ENCODE measurements at regions not wholly inside any gene's neighbourhood (a gene's known extent, or its start where the extent isn't known, plus 50 kb on each side); places are given as distances from the start of the nearest gene placed in this dataset.

DNA sequence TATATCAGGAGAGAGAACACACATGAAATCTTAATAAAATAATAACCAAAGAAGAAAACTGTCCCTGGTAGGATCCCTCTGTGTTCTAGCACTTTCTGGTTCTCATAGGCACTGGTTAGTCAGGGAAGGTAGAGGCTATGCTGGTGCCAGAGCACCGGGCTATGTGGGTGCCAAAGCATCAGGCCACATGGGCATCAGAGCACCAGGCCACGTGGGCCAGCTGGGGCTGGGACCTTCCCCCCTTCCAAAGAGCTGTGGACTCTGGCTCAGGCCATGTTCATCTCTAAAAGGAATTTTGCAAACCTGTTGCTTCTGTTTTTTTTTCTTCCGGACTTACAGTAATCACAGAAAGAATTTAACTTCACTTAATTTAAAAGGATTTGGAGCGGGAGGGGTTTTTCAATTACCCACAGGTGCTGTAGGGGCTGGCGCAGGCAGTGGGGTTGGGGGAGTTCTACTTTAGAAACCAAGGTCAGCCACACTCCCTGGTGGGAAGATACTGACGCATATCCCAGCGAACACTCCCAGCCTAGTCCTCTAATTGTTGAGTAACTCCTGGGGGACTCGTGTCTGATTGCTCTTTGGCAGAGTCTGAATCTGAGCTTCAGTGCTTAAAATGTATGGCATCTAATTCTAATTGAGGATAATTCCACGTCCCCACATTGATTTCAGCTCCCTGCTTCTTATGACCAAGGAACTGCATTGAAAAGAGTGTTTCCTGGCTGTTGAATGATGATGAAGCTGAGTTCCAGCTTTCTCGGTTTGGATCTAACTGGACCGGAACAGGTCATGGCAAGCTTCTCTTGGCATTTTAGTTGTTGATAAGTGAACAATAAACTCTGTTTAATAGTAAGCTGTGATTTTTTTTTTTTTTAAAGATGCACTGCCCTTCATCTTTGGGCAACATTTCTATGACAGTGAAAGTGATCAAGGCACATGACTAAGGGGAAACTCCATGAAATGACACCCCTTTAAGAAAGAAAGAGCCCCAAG, 110.7 kb upstream of the FZD8 start:
- TF ChIP-seq, protein P1, sequence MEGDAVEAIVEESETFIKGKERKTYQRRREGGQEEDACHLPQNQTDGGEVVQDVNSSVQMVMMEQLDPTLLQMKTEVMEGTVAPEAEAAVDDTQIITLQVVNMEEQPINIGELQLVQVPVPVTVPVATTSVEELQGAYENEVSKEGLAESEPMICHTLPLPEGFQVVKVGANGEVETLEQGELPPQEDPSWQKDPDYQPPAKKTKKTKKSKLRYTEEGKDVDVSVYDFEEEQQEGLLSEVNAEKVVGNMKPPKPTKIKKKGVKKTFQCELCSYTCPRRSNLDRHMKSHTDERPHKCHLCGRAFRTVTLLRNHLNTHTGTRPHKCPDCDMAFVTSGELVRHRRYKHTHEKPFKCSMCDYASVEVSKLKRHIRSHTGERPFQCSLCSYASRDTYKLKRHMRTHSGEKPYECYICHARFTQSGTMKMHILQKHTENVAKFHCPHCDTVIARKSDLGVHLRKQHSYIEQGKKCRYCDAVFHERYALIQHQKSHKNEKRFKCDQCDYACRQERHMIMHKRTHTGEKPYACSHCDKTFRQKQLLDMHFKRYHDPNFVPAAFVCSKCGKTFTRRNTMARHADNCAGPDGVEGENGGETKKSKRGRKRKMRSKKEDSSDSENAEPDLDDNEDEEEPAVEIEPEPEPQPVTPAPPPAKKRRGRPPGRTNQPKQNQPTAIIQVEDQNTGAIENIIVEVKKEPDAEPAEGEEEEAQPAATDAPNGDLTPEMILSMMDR (conservative IDR thresholded peaks at IDR 0.05; ENCODE audit: low read length), result no peak
- no peak for TF ChIP-seq EZH2phosphoT487 (IDR thresholded peaks at IDR 0.05; ENCODE audit: borderline replicate concordance)
- no peaks in the 10 kb centered on the region for H3K79me2 ChIP-seq (ENCODE audit: insufficient read depth, low read length)
- H3K9me3 ChIP-seq (ENCODE audit: insufficient read depth, low read depth, low read length), result no peaks in the 10 kb centered on the region
- H3K9ac ChIP-seq (ENCODE audit: low read depth, low read length, poor library complexity, severe bottlenecking), result no peak overlapping the region
- H3K4me3 ChIP-seq (ENCODE audit: low read length, poor library complexity, severe bottlenecking), result no peak overlapping the region
- H3K27me3 ChIP-seq (ENCODE audit: insufficient read depth, low read length, poor library complexity, severe bottlenecking), result no peaks in the 10 kb centered on the region
- H3K4me2 ChIP-seq (ENCODE audit: low read depth, low read length, poor library complexity, severe bottlenecking), result no peak overlapping the region
- no peaks in the 10 kb centered on the region for H3K4me1 ChIP-seq (ENCODE audit: insufficient read depth, low read length, poor library complexity, severe bottlenecking)
- H4K20me1 ChIP-seq (ENCODE audit: insufficient read depth, low read length, poor library complexity, severe bottlenecking), result no peaks in the 10 kb centered on the region
- no peak overlapping the region for H2AFZ ChIP-seq (ENCODE audit: low read length)
- no peaks in the 10 kb centered on the region for H3K36me3 ChIP-seq (ENCODE audit: insufficient read depth, low read length)
- no peaks in the 10 kb centered on the region for H3F3A ChIP-seq (ENCODE audit: low read depth)
- no peaks in the 10 kb centered on the region for H3K9me2 ChIP-seq (replicated peaks; ENCODE audit: low read depth, low read length)

DNA sequence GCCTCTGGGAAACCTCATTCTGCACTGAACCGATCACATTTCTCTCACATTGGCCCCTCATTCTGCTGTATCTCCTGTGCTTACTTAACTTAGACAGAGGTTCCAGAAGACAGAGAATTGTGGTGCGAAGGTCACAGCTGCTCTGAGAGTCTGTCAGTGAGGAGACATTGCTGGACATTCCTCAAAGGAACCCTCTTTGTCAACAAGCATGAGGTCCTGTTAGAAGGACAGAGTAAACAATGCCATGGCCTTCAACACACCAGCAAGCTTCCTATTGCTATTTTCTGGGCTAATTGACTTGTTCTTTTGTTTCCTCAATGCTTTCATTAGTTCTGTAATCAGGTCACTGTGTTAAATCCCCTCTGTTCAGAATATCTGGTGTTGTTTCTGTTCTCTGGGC, 109.3 kb upstream of the FZD8 start:
- no peaks in the 10 kb centered on the region for H4K20me1 ChIP-seq (ENCODE audit: insufficient read depth, low read length, poor library complexity, severe bottlenecking)
- no peaks in the 10 kb centered on the region for H3K27me3 ChIP-seq (ENCODE audit: insufficient read depth, low read length, poor library complexity, severe bottlenecking)
- H3K4me3 ChIP-seq (ENCODE audit: low read length, poor library complexity, severe bottlenecking), result no peak overlapping the region
- no peak overlapping the region for H3K9ac ChIP-seq (ENCODE audit: low read depth, low read length, poor library complexity, severe bottlenecking)
- H3K79me2 ChIP-seq (ENCODE audit: insufficient read depth, low read length), result no peaks in the 10 kb centered on the region
- no peaks in the 10 kb centered on the region for H3K36me3 ChIP-seq (ENCODE audit: insufficient read depth, low read length)
- H2AFZ ChIP-seq (ENCODE audit: low read length), result no peak overlapping the region
- no peaks in the 10 kb centered on the region for H3K9me3 ChIP-seq (ENCODE audit: insufficient read depth, low read depth, low read length)
- no peaks in the 10 kb centered on the region for H3K9me2 ChIP-seq (replicated peaks; ENCODE audit: low read depth, low read length)
- H3F3A ChIP-seq (ENCODE audit: low read depth), result no peaks in the 10 kb centered on the region
- no peak overlapping the region for H3K4me2 ChIP-seq (ENCODE audit: low read depth, low read length, poor library complexity, severe bottlenecking)
- TF ChIP-seq EZH2phosphoT487 (IDR thresholded peaks at IDR 0.05; ENCODE audit: borderline replicate concordance), result no peak
- TF ChIP-seq, protein P1 (conservative IDR thresholded peaks at IDR 0.05; ENCODE audit: low read length), result no peak
- no peaks in the 10 kb centered on the region for H3K4me1 ChIP-seq (ENCODE audit: insufficient read depth, low read length, poor library complexity, severe bottlenecking)

DNA sequence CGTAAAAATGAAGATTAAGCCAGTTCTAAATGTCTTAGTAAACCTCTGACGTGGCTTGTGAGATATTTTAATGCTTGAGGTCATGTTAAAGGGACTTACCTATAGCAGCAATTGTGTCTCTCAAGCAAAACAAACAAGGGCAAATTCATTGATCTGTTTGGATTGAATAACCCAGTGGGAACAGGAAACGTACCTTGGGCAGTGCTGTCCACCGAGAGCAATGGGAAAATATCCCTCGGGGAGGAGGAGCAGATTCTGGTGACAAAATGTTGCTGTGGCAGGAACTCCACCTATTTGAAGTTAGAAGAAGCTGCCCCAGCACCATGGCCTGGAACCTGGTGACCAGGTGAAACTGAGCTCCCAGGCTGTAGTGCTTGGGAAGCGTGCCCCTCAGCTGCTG, 107.1 kb upstream of the FZD8 start:
- Histone ChIP-seq H3K36me3 (ENCODE audit: insufficient read depth, low read length) (no peaks in the 10 kb centered on the region), H4K20me1 (ENCODE audit: insufficient read depth, low read length, poor library complexity, severe bottlenecking) (no peaks in the 10 kb centered on the region), H3K27me3 (ENCODE audit: insufficient read depth, low read length, poor library complexity, severe bottlenecking) (no peaks in the 10 kb centered on the region), H2AFZ (ENCODE audit: low read length) (no peak overlapping the region), H3K4me3 (ENCODE audit: low read length, poor library complexity, severe bottlenecking) (no peak overlapping the region), H3K9me3 (ENCODE audit: insufficient read depth, low read depth, low read length) (no peaks in the 10 kb centered on the region), H3F3A (ENCODE audit: low read depth) (no peaks in the 10 kb centered on the region), H3K9me2 (replicated peaks; ENCODE audit: low read depth, low read length) (no peaks in the 10 kb centered on the region), H3K79me2 (ENCODE audit: insufficient read depth, low read length) (no peaks in the 10 kb centered on the region), H3K9ac (ENCODE audit: low read depth, low read length, poor library complexity, severe bottlenecking) (no peak overlapping the region), H3K4me2 (ENCODE audit: low read depth, low read length, poor library complexity, severe bottlenecking) (no peak overlapping the region), H3K4me1 (ENCODE audit: insufficient read depth, low read length, poor library complexity, severe bottlenecking) (no peaks in the 10 kb centered on the region)
- TF ChIP-seq EZH2phosphoT487 (IDR thresholded peaks at IDR 0.05; ENCODE audit: borderline replicate concordance), result no peak
- TF ChIP-seq, protein P1 (conservative IDR thresholded peaks at IDR 0.05; ENCODE audit: low read length), result no peak

Measured in Loucy (cell line).